Activated B cell treated with CpG ODN at 0.5 μM for 24 hours (primary cell): ENCODE measurements at regions not wholly inside any gene's neighbourhood (a gene's known extent, or its start where the extent isn't known, plus 50 kb on each side); places are given as distances from the start of the nearest gene placed in this dataset.

Source experiments
- ATAC-seq: fragments of 200-7000 bp; cut with Tn5 transposase; one replicate; pipeline ENCODE4 v1.10.0; 2021; ENCODE audit warnings: low read depth, mild to moderate bottlenecking, moderate library complexity
- CTCF ChIA-PET: fragments of 350-600 bp; sonication (Branson Sonifier 250); formaldehyde crosslinking; loops from one replicate; lab custom pipeline; 2021; ENCODE audit warnings: antibody characterized with exemption; lab: Charles Lee
- POLR2A ChIA-PET: fragments of 350-600 bp; sonication (Branson Sonifier 250); formaldehyde crosslinking; loops from one replicate; lab custom pipeline; 2021; ENCODE audit warnings: antibody characterized with exemption; lab: Charles Lee
- DNase-seq: peaks from one replicate; pipeline ENCODE4 v3.0.0; 2022
- H3K27ac Mint-ChIP-seq: one replicate; pipeline ENCODE4 v1.8.0; 2020; ENCODE audit warnings: mixed read lengths
- H3K27me3 Mint-ChIP-seq: one replicate; pipeline ENCODE4 v1.8.0; 2021; ENCODE audit warnings: mixed read lengths
- H3K36me3 Mint-ChIP-seq: one replicate; pipeline ENCODE4 v1.8.0; 2021; ENCODE audit warnings: low read depth, mixed read lengths
- H3K4me1 Mint-ChIP-seq: one replicate; pipeline ENCODE4 v1.8.0; 2021; ENCODE audit warnings: mixed read lengths
- H3K4me3 Mint-ChIP-seq: one replicate; pipeline ENCODE4 v1.8.0; 2020; ENCODE audit warnings: mild to moderate bottlenecking, mixed read lengths
- H3K9me3 Mint-ChIP-seq: one replicate; pipeline ENCODE4 v1.8.0; 2020; ENCODE audit warnings: mixed read lengths
- intact Hi-C: fragments of 100-400 bp; cut with micrococcal nuclease; formaldehyde crosslinking; loops from one replicate; pipeline ENCODE4 v1.15.1; 2024
- TF ChIP-seq, protein P1 (sequence below): fragments of 200-600 bp; IDR thresholded peaks from one replicate; pipeline ENCODE4 v1.8.0; 2022; ENCODE audit warnings: antibody characterized with exemption, mild to moderate bottlenecking

DNA sequence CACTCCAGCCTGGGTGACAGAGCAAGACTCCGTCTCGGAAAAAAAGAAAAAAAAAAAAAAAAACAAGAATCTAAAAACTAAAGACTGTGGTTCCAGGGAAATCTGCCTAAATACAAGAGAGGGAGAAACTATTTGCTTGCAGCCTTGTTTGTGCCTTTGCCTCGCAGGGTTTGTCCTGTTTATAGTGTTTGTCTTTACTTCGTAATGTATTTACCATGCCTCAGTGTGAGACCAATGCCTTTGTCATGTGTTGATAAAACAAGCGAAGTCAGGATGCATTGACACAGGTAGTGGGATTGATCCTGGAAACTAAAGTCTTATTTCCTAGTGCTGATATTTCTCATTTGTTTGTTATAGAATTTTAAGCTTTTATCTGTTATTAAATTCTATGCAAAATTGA is 199.0 kb downstream of the EXOC5 start:
- ChIA-PET CTCF (no interaction called here), POLR2A (no interaction called here)
- TF ChIP-seq, protein P1, sequence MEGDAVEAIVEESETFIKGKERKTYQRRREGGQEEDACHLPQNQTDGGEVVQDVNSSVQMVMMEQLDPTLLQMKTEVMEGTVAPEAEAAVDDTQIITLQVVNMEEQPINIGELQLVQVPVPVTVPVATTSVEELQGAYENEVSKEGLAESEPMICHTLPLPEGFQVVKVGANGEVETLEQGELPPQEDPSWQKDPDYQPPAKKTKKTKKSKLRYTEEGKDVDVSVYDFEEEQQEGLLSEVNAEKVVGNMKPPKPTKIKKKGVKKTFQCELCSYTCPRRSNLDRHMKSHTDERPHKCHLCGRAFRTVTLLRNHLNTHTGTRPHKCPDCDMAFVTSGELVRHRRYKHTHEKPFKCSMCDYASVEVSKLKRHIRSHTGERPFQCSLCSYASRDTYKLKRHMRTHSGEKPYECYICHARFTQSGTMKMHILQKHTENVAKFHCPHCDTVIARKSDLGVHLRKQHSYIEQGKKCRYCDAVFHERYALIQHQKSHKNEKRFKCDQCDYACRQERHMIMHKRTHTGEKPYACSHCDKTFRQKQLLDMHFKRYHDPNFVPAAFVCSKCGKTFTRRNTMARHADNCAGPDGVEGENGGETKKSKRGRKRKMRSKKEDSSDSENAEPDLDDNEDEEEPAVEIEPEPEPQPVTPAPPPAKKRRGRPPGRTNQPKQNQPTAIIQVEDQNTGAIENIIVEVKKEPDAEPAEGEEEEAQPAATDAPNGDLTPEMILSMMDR = no peak
- intact Hi-C loops = loop anchor here (10.0 kb wide), 1 partner anchor 225 kb away; no protein-coding TSS in a partner anchor
- H3K4me3 Mint-ChIP-seq = no peak overlapping the region
- no peak overlapping the region for H3K27ac Mint-ChIP-seq
- DNase-seq (no peak), ATAC-seq (no peak)
- no peaks in the 10 kb centered on the region for H3K36me3 Mint-ChIP-seq
- no peaks in the 10 kb centered on the region for H3K4me1 Mint-ChIP-seq
- no peaks in the 10 kb centered on the region for H3K9me3 Mint-ChIP-seq
- peaks cover 23% of the 10 kb centered on the region for H3K27me3 Mint-ChIP-seq

DNA sequence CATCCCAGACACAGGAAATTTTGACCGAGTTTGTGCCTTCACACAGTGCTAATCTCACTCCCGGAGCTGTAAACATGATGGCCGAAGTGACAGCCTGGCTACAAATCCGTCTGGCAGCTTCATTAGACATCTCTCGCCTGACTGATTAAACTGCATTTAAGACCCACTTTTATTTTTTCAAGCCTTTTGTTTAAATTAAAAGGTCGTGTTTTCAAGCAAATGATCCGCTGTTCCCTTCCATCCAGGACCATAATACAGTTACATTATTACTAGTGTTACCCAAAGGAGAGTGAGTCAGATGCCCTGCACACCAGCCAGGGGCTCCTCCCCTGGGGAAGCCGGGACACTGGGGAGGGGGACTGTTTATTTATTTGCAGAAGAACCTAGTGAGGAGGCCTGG is 200.2 kb downstream of the EXOC5 start:
- Mint-ChIP-seq H3K27ac (no peak overlapping the region), H3K9me3 (no peaks in the 10 kb centered on the region), H3K36me3 (no peaks in the 10 kb centered on the region), H3K27me3 (peaks cover 23% of the 10 kb centered on the region), H3K4me3 (no peak overlapping the region), H3K4me1 (no peaks in the 10 kb centered on the region)
- DNase-seq = no peak
- ChIA-PET POLR2A (no interaction called here), CTCF (no interaction called here)
- ATAC-seq = no peak
- TF ChIP-seq, protein P1 = no peak
- intact Hi-C loops = loop anchor here (10.0 kb wide), 1 partner anchor 226 kb away; no protein-coding TSS in a partner anchor

DNA sequence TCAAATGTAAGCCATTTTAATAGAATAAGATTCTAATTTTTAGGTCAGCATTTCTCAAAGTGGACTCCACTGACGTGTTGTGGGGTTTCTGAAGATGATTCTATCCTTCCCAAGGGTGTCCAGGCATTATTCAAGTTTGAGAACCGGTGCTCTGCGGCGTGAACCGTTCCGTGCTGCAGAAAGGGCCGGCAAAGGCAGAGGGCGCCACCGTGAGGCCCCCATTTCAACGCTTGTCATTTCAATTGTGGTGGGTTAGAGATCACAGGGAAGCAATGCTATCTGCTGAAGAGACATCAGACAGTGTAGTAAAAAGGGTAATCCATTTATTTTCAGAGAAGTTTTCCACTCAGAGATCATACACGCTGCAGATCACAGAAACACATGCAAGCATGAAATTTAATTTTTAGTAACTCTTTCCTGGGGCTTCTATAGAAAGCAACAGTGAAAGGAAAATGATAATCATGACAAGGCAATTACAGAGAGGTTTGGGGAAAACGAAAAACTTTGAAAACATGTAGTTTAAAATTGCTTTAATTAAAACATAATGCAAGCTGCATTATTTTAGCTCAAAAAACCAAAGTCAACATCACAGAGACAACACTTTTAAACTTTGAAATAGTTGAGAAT is 201.7 kb downstream of the EXOC5 start:
- DNase-seq (no peak), ATAC-seq (no peak)
- TF ChIP-seq, protein P1 = no peak
- peaks cover 24% of the 10 kb centered on the region for H3K27me3 Mint-ChIP-seq
- H3K36me3 Mint-ChIP-seq = no peaks in the 10 kb centered on the region
- H3K4me1 Mint-ChIP-seq = no peaks in the 10 kb centered on the region
- intact Hi-C loops = loop anchor here (1.0 to 10.0 kb wide), 4 partner anchors 228 to 576 kb away; no protein-coding TSS in a partner anchor
- H3K27ac Mint-ChIP-seq = no peak overlapping the region
- H3K9me3 Mint-ChIP-seq = no peaks in the 10 kb centered on the region
- CTCF ChIA-PET = no interaction called here
- no peak overlapping the region for H3K4me3 Mint-ChIP-seq
- POLR2A ChIA-PET = no interaction called here

DNA sequence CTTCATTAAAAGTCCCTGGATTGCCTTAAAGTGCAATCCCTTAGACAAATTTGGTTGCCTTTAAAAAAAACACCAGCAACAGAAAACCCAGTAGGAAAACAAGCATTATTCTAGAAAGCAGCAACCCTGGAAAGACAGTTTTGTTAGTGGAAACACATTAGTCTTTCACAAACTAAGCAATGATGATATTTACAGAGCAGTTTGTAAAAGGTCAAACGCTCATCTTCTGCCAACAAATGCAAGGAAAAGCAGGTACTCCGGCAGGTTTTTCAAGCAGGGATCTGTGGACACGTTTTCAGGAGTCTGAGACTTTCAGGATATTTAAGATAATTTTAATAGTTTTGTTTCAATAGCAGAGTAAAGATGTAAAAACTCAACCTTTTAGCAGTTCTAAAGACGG is 202.2 kb downstream of the EXOC5 start:
- Mint-ChIP-seq H3K27me3 (peaks cover 21% of the 10 kb centered on the region), H3K9me3 (no peaks in the 10 kb centered on the region), H3K4me1 (no peaks in the 10 kb centered on the region), H3K36me3 (no peaks in the 10 kb centered on the region), H3K27ac (no peak overlapping the region), H3K4me3 (no peak overlapping the region)
- no peak for DNase-seq
- ATAC-seq = no peak
- intact Hi-C loops = loop anchor here (2.0 to 10.0 kb wide), 2 partner anchors 228 to 250 kb away; no protein-coding TSS in a partner anchor
- ChIA-PET CTCF (no interaction called here), POLR2A (no interaction called here)
- TF ChIP-seq, protein P1 = no peak

DNA sequence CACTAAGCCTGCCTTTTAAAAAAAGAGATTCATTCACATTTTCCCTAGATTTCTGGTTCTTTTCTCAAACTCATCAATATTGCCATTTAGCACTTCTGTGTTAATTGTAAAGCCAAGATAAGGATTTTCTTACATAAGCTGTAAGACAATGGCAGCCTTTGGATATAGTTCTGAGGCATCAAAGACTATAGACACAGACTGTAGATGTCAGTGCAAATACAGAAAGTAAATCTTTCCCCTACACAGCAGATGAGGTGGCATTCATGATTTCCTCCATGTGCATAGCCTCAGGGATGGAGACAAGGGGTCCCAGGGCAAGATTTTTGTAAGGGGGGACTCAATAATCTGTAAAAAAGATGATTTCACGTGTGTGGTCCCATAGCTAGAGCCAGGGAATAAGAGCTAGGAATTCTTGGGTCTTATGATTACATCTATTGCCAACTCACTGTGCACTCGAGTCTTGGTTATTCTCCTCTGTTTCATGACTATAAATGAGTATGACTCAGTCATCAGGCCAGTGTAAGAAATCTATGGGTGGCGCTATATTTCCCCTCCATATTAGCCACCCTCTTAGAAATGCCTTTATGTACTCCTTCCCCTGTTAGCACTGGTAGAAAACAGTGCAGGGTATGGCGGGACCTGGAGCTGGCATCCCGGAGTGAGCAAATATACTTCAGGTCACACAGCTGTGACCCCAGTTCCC is 207.5 kb downstream of the EXOC5 start:
- TF ChIP-seq, protein P1 = no peak
- Mint-ChIP-seq H3K4me1 (peaks cover 4% of the 10 kb centered on the region), H3K4me3 (no peak overlapping the region), H3K27ac (no peak overlapping the region), H3K9me3 (no peaks in the 10 kb centered on the region), H3K27me3 (peaks cover 10% of the 10 kb centered on the region), H3K36me3 (no peaks in the 10 kb centered on the region)
- CTCF ChIA-PET = no interaction called here
- ATAC-seq = no peak
- intact Hi-C loops = loop anchor here (10.0 kb wide), 1 partner anchor 234 kb away; no protein-coding TSS in a partner anchor
- no peak for DNase-seq
- POLR2A ChIA-PET = no interaction called here
